ENCODE measurements at regions not wholly inside any gene's neighbourhood (a gene's known extent, or its start where the extent isn't known, plus 50 kb on each side); places are given as distances from the start of the nearest gene placed in this dataset.
"Not testable (repeated sequence)": the region's sequence is repeated elsewhere in the genome, so short reads cannot be mapped to it uniquely, and the experiment has no call there.

GRCh38 chr2:89856305-89856704, 1164.8 kb downstream of the RPIA start:
- TF ChIP-seq POLR2A, CTCF (IDR thresholded peaks at IDR 0.05): not testable (repeated sequence)

Measured in tibial nerve (tissue), 3 donors.